GM13977 (cell line): ENCODE measurements at regions not wholly inside any gene's neighbourhood (a gene's known extent, or its start where the extent isn't known, plus 50 kb on each side); places are given as distances from the start of the nearest gene placed in this dataset.

ENCODE experiments used
- DNase-seq: peaks from one replicate; pipeline ENCODE4 v3.0.0; 2012; ENCODE audit warnings: low spot score
- in situ Hi-C: fragments of 300-500 bp; cut with MboI; formaldehyde crosslinking; loops from one replicate; pipeline ENCODE4 v1.12.0; 2022; ENCODE audit warnings: low sequenced_read_pairs, low pct_unique_long_range_greater_than_20kb, mixed read lengths, inconsistent platforms; ENCODE audit not compliant: unreplicated experiment
- TF ChIP-seq, protein P1 (sequence below): IDR thresholded peaks from 2 replicates; pipeline ENCODE4 v1.5.1; 2012; ENCODE audit warnings: mild to moderate bottlenecking, control low read depth; ENCODE audit not compliant: insufficient read depth; ENCODE audit errors: extremely low read depth, missing control alignments

DNA sequence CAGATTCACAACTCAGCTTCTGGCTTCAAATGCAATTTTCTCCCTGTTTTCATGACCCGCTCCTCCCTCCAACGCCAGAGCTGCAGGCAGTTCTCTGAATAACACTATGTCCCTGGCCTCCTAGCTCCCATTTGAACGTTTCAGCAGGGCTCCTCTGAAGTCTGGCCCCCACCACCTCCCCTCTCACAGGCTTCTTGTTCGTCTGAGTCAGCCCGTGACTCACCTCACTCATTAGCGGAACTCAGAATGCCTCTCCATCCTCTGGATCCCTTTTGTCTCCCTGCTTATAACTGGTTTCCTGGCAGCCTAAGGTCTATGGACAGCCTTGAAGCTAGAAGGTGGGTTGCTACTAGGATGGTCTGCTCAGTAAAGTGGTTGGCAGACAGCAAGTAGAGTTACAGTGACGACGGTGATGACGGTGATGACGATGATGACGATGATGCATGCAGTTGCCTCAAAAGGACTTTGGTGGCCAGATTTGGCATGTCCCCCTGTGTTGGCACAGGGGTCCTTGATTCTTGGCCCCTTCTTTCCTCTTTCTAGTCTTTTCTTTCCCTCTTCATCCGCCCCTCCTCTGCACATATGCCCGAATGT lies 83.3 kb upstream of the MKLN1 start:
- in situ Hi-C loops: no loop called here

GRCh38 chr7:131249003-131249402 lies 78.7 kb upstream of the MKLN1 start:
- no peak for DNase-seq
- TF ChIP-seq, protein P1, sequence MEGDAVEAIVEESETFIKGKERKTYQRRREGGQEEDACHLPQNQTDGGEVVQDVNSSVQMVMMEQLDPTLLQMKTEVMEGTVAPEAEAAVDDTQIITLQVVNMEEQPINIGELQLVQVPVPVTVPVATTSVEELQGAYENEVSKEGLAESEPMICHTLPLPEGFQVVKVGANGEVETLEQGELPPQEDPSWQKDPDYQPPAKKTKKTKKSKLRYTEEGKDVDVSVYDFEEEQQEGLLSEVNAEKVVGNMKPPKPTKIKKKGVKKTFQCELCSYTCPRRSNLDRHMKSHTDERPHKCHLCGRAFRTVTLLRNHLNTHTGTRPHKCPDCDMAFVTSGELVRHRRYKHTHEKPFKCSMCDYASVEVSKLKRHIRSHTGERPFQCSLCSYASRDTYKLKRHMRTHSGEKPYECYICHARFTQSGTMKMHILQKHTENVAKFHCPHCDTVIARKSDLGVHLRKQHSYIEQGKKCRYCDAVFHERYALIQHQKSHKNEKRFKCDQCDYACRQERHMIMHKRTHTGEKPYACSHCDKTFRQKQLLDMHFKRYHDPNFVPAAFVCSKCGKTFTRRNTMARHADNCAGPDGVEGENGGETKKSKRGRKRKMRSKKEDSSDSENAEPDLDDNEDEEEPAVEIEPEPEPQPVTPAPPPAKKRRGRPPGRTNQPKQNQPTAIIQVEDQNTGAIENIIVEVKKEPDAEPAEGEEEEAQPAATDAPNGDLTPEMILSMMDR: no peak
- in situ Hi-C loops: no loop called here

More for the DNA sequence above, 83.3 kb upstream of the MKLN1 start:
- no peak for DNase-seq
- TF ChIP-seq, protein P1: no peak

DNA sequence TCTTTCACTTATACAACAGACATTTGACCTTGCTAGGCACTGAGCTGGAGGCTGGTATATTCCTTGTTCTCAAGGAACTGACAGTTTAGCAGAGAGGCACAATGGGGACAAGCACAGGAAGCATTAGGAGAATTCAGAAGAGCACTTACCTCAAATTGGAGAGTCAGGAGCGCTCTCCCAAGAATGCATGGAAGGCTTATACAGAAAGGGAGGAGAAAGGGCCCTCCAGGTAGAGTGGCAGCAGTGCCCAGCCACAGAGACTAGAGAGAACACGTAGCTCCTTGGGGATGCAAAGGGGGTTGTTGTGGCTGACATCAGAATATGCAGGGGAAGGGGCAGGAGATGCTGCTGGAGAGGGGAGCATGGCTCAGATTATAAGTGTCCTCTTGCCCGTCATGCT lies 78.2 kb upstream of the MKLN1 start:
- DNase-seq: no peak
- TF ChIP-seq, protein P1: no peak
- in situ Hi-C loops: no loop called here

GRCh38 chr7:131250331-131250730 lies 77.3 kb upstream of the MKLN1 start:
- in situ Hi-C loops: no loop called here

GRCh38 chr7:131251371-131251770 lies 76.3 kb upstream of the MKLN1 start:
- TF ChIP-seq, protein P1: no peak
- in situ Hi-C loops: no loop called here
- DNase-seq: no peak

More at GRCh38 chr7:131250331-131250730, 77.3 kb upstream of the MKLN1 start:
- TF ChIP-seq, protein P1: no peak
- no peak for DNase-seq

DNA sequence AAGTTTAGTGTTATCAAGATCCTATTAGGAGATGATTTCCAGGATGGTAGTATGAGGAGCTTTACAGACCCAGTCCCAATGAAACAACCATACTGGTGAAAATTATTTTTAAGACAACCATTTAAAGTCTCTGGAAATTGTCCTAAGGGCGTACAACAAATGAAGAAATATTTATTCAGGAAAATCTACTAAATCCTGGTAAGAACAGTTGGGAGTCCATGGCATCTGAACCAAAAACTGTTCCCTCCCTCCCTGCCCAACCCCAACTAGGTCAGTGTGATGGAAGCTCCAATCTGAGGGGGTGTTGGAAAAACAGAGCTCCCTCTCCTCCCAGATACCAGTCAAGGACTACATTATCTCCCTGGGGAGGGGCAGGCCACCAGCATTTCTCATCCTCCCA lies 74.7 kb upstream of the MKLN1 start:
- no peak for DNase-seq
- TF ChIP-seq, protein P1: no peak
- in situ Hi-C loops: no loop called here
